Aorta (tissue), 5 donors: ENCODE measurements at regions not wholly inside any gene's neighbourhood (a gene's known extent, or its start where the extent isn't known, plus 50 kb on each side); places are given as distances from the start of the nearest gene placed in this dataset.

Experiments
- ATAC-seq: fragments of 200-7000 bp; cut with Tn5 transposase; one replicate; pipeline ENCODE4 v1.9.1; 2022; ENCODE audit warnings: moderate library complexity; ENCODE audit not compliant: low FRiP score
- DNase-seq, 2 donors: peaks; one replicate each; pipeline ENCODE4 v3.0.0-alpha.2; 2020
- H3K27ac ChIP-seq, 2 donors: one replicate each; pipeline ENCODE4 v1.5.1; 2013; ENCODE audit warnings: low read length in 2 of 2, mild to moderate bottlenecking in 2 of 2, moderate library complexity in 2 of 2, control low read depth in 1 of 2, inconsistent platforms in 1 of 2, low read depth in 1 of 2
- H3K27me3 ChIP-seq, 2 donors: one replicate each; pipeline ENCODE4 v1.6.1; 2013; ENCODE audit warnings: control low read depth in 1 of 2, low read length in 1 of 2, mild to moderate bottlenecking in 1 of 2, moderate library complexity in 1 of 2; ENCODE audit not compliant: insufficient read depth in 2 of 2, control insufficient read depth in 1 of 2
- H3K36me3 ChIP-seq, 2 donors: one replicate each; pipeline ENCODE4 v1.6.1; 2013; ENCODE audit warnings: control low read depth in 1 of 2, low read length in 1 of 2, mild to moderate bottlenecking in 1 of 2; ENCODE audit not compliant: insufficient read depth in 2 of 2, control insufficient read depth in 1 of 2
- H3K4me1 ChIP-seq, 2 donors: one replicate each; pipeline ENCODE4 v1.6.1; 2013; ENCODE audit warnings: low read length in 2 of 2, control low read depth in 1 of 2, mild to moderate bottlenecking in 1 of 2, moderate library complexity in 1 of 2; ENCODE audit not compliant: insufficient read depth in 2 of 2, control insufficient read depth in 1 of 2
- H3K4me3 ChIP-seq, 2 donors: one replicate each; pipeline ENCODE4 v1.5.1; 2013; ENCODE audit warnings: low read length in 2 of 2, control low read depth in 1 of 2, mild to moderate bottlenecking in 1 of 2
- H3K9me3 ChIP-seq: one replicate; pipeline ENCODE4 v1.6.1; 2013; ENCODE audit warnings: mild to moderate bottlenecking, low read length; ENCODE audit not compliant: control insufficient read depth
- WGBS, 2 donors: extraction: QIAGEN DNeasy Blood & Tissue Kit; methylation state at CpG; one replicate each; pipeline ENCODE4 v1.1.7; 2013; 5-methylcytosine and 5-hydroxymethylcytosine counted together
- intact Hi-C, 2 donors: fragments of 100-400 bp; cut with DNase I; formaldehyde crosslinking; loops; one replicate each; pipeline versions ENCODE4 v1.14.2 to v1.15.0; 2022
- donor health status: healthy with polysubstance abuse.
- donor health status: Bipolar disorder and iron deficiency.
- donor health status: DM: no; HTN: no; CAD: no.
- donor health status: DM: no; HTN: no; CAD: no.
- donor health status: DM: yes; HTN: yes; CAD: no.

- Histone ChIP-seq H3K27ac (no peak overlapping the region), H3K36me3 (no peaks in the 10 kb centered on the region), H3K4me1 (no peaks in the 10 kb centered on the region), H3K4me3 (no peak overlapping the region), H3K9me3 (no peaks in the 10 kb centered on the region), H3K27me3 (peaks cover 0 to 2% of the 10 kb centered on the region in 2 donors)
- intact Hi-C loops: no loop called here
- 21 to 33% methylated on average over 2 of the region's 2 CpGs for WGBS, 2 donors
- DNase-seq (no peak), ATAC-seq (no peak)
These were observed 260.8 kb upstream of the TENM3 start for GRCh38 chr4:181982437-181982836.

GRCh38 chr4:181982856-181983255 is 260.3 kb upstream of the TENM3 start:
- ATAC-seq: no peak
- WGBS, 2 donors: 55 to 64% methylated on average over 6 of the region's 6 CpGs

GRCh38 chr4:181987392-181987791 is 255.8 kb upstream of the TENM3 start:
- H3K27me3 ChIP-seq: peaks cover 0 to 2% of the 10 kb centered on the region in 2 donors
- intact Hi-C loops: no loop called here
- H3K9me3 ChIP-seq: no peaks in the 10 kb centered on the region
- DNase-seq (no peak), ATAC-seq (no peak)
- no peaks in the 10 kb centered on the region for H3K4me1 ChIP-seq
- H3K27ac ChIP-seq: no peak overlapping the region
- WGBS, 2 donors: 88 to 89% methylated on average over 4 of the region's 4 CpGs
- H3K36me3 ChIP-seq: no peaks in the 10 kb centered on the region
- no peak overlapping the region for H3K4me3 ChIP-seq

More at GRCh38 chr4:181982856-181983255, 260.3 kb upstream of the TENM3 start:
- H3K36me3 ChIP-seq: no peaks in the 10 kb centered on the region
- H3K27me3 ChIP-seq: peaks cover 0 to 2% of the 10 kb centered on the region in 2 donors
- H3K27ac ChIP-seq: no peak overlapping the region
- no peak overlapping the region for H3K4me3 ChIP-seq
- H3K4me1 ChIP-seq: no peaks in the 10 kb centered on the region
- no peaks in the 10 kb centered on the region for H3K9me3 ChIP-seq
- intact Hi-C loops: no loop called here
- DNase-seq: no peak

GRCh38 chr4:181989071-181989470 is 254.1 kb upstream of the TENM3 start:
- H3K36me3 ChIP-seq: no peaks in the 10 kb centered on the region
- 62 to 68% methylated on average over 3 of the region's 3 CpGs for WGBS, 2 donors
- H3K27ac ChIP-seq: no peak overlapping the region
- DNase-seq (no peak), ATAC-seq (no peak)
- no peaks in the 10 kb centered on the region for H3K9me3 ChIP-seq
- H3K27me3 ChIP-seq: peaks cover 0 to 2% of the 10 kb centered on the region in 2 donors
- no peak overlapping the region for H3K4me3 ChIP-seq
- intact Hi-C loops: no loop called here
- H3K4me1 ChIP-seq: no peaks in the 10 kb centered on the region

- no peaks in the 10 kb centered on the region for H3K4me1 ChIP-seq
- H3K36me3 ChIP-seq: no peaks in the 10 kb centered on the region
- intact Hi-C loops: no loop called here
These were observed 251.7 kb upstream of the TENM3 start for GRCh38 chr4:181991369-181992108.

GRCh38 chr4:181998398-181999295 is 244.6 kb upstream of the TENM3 start:
- Histone ChIP-seq H3K9me3 (no peaks in the 10 kb centered on the region), H3K4me1 (no peaks in the 10 kb centered on the region), H3K27ac (no peak overlapping the region), H3K4me3 (no peak overlapping the region), H3K36me3 (no peaks in the 10 kb centered on the region), H3K27me3 (no peaks in the 10 kb centered on the region)
- ATAC-seq (no peak), DNase-seq (no peak)
- WGBS, 2 donors: 76 to 83% methylated on average over 5 of the region's 5 CpGs
- intact Hi-C loops: no loop called here

More at GRCh38 chr4:181991369-181992108, 251.7 kb upstream of the TENM3 start:
- 70 to 74% methylated on average over 7 of the region's 7 CpGs for WGBS, 2 donors
- no peak for ATAC-seq
- DNase-seq: no peak
- no peak overlapping the region for H3K27ac ChIP-seq
- H3K9me3 ChIP-seq: no peaks in the 10 kb centered on the region
- H3K4me3 ChIP-seq: no peak overlapping the region
- H3K27me3 ChIP-seq: no peaks in the 10 kb centered on the region

- H3K36me3 ChIP-seq: no peaks in the 10 kb centered on the region
- DNase-seq: no peak
- H3K4me3 ChIP-seq: no peak overlapping the region
- no peaks in the 10 kb centered on the region for H3K4me1 ChIP-seq
- 74 to 82% methylated on average over 6 of the region's 6 CpGs for WGBS, 2 donors
- no peaks in the 10 kb centered on the region for H3K9me3 ChIP-seq
- intact Hi-C loops: no loop called here
- H3K27ac ChIP-seq: no peak overlapping the region
- no peak for ATAC-seq
- H3K27me3 ChIP-seq: no peaks in the 10 kb centered on the region
These were observed 243.1 kb upstream of the TENM3 start for GRCh38 chr4:182000077-182000476.

GRCh38 chr4:182010876-182011275 is 232.3 kb upstream of the TENM3 start:
- no peak for ATAC-seq
- Histone ChIP-seq H3K4me3 (no peak overlapping the region), H3K36me3 (no peaks in the 10 kb centered on the region), H3K27ac (no peak overlapping the region), H3K27me3 (no peaks in the 10 kb centered on the region), H3K9me3 (no peaks in the 10 kb centered on the region), H3K4me1 (no peaks in the 10 kb centered on the region)
- intact Hi-C loops: no loop called here
- no peak for DNase-seq
- 79 to 82% methylated on average over 1 of the region's 1 CpG for WGBS, 2 donors
